A549 (cell line): ENCODE measurements at regions not wholly inside any gene's neighbourhood (a gene's known extent, or its start where the extent isn't known, plus 50 kb on each side); places are given as distances from the start of the nearest gene placed in this dataset.

Experiments
- ATAC-seq, 2 experiments: fragments of 200-7000 bp in 1 of 2; fragments of >200 bp in 1 of 2; cut with Nextera tagmentation in 1 of 2; cut with Tn5 transposase in 1 of 2; 3 replicates each; pipeline versions ENCODE4 v1.8.0 to v1.9.1; 2018 to 2020; ENCODE audit warnings: mild to moderate bottlenecking in 1 of 2, moderate library complexity in 1 of 2
- CTCF ChIA-PET: fragments of 300-600 bp; sonication (Branson Sonifier 250); formaldehyde crosslinking; extraction: SDS; loops from one replicate; lab custom pipeline; 2021; ENCODE audit warnings: antibody characterized with exemption, inconsistent platforms; lab: Yijun Ruan, JAX
- POLR2A ChIA-PET: fragments of 350-600 bp; formaldehyde crosslinking; extraction: SDS; loops from one replicate; lab custom pipeline; 2021; ENCODE audit warnings: antibody characterized with exemption, inconsistent platforms; lab: Yijun Ruan, JAX
- DNase-seq, 2 experiments: peaks; one replicate each; pipeline versions ENCODE4 v3.0.0 to v3.0.0-alpha.2; 2011 to 2016; ENCODE audit warnings: low read depth in 1 of 2, low spot score in 1 of 2
- FAIRE-seq: peaks from 2 replicates; lab custom pipeline; 2011; peaks lifted over from hg19 to GRCh38; lab: Jason Lieb, UNC
- H3K27ac ChIP-seq, 2 experiments: fragments of >200 bp; sonication (Bioruptor Twin); formaldehyde crosslinking; 3 replicates each; pipeline ENCODE4 v1.5.1; 2016 to 2017
- H3K4me1 ChIP-seq: fragments of >200 bp; sonication (Bioruptor Twin); formaldehyde crosslinking; 3 replicates; pipeline ENCODE4 v1.6.1; 2016
- H3K4me2 ChIP-seq: fragments of >200 bp; sonication (Bioruptor Twin); formaldehyde crosslinking; 3 replicates; pipeline ENCODE4 v1.6.1; 2016
- H3K4me3 ChIP-seq: fragments of >200 bp; sonication (Bioruptor Twin); formaldehyde crosslinking; 3 replicates; pipeline ENCODE4 v1.5.1; 2016
- H3K9me3 ChIP-seq: fragments of >200 bp; sonication (Bioruptor Twin); formaldehyde crosslinking; 3 replicates; pipeline ENCODE4 v1.6.1; 2016
- BHLHE40 ChIP-seq: IDR thresholded peaks from 2 replicates; pipeline ENCODE4 v1.6.1; 2012; ENCODE audit warnings: low read depth, low read length, inconsistent platforms
- CBX2 ChIP-seq: fragments of 200-600 bp; sonication (generic); IDR thresholded peaks from 2 replicates; pipeline ENCODE4 v1.6.1; 2016; ENCODE audit warnings: low read depth, mild to moderate bottlenecking, borderline replicate concordance
- CEBPB ChIP-seq, 2 experiments: fragments of >200 bp in 1 of 2; sonication (Bioruptor Twin) in 1 of 2; formaldehyde crosslinking in 1 of 2; IDR thresholded peaks; 2 replicates each; pipeline ENCODE4 v1.6.1; 2012 to 2016
- CHD4 ChIP-seq: fragments of 200-600 bp; sonication (generic); IDR thresholded peaks from 2 replicates; pipeline ENCODE4 v1.6.1; 2016; ENCODE audit warnings: antibody characterized with exemption, mild to moderate bottlenecking, borderline replicate concordance
- EHF ChIP-seq: fragments of 250-450 bp; sonication (Bioruptor Pico); IDR thresholded peaks from 2 replicates; pipeline ENCODE4 v1.5.0; 2020; ENCODE audit warnings: mild to moderate bottlenecking
- EHMT2 ChIP-seq: fragments of 200-600 bp; sonication (generic); IDR thresholded peaks from 2 replicates; pipeline ENCODE4 v1.6.1; 2016; ENCODE audit warnings: antibody characterized with exemption, low read depth, mild to moderate bottlenecking, moderate library complexity
- ESRRA ChIP-seq: fragments of 150-350 bp; IDR thresholded peaks from 2 replicates; pipeline ENCODE4 v1.6.1; 2014; ENCODE audit warnings: mild to moderate bottlenecking, low read length, borderline replicate concordance
- HEYL ChIP-seq: fragments of 250-450 bp; sonication (Bioruptor Pico); IDR thresholded peaks from 2 replicates; pipeline ENCODE4 v1.8.0; 2021; ENCODE audit warnings: mild to moderate bottlenecking, moderate library complexity
- HOXA7 ChIP-seq: fragments of 250-450 bp; sonication (Bioruptor Pico); IDR thresholded peaks from 2 replicates; pipeline ENCODE4 v1.5.0; 2020; ENCODE audit warnings: mild to moderate bottlenecking, moderate library complexity
- NFE2L2 ChIP-seq: fragments of 150-350 bp; conservative IDR thresholded peaks from 2 replicates; pipeline ENCODE4 v1.6.1; 2014; ENCODE audit warnings: low read length
- POLR2A ChIP-seq: IDR thresholded peaks from 2 replicates; pipeline ENCODE4 v1.6.1; 2012; ENCODE audit warnings: mild to moderate bottlenecking, low read length
- POLR2AphosphoS2 ChIP-seq: conservative IDR thresholded peaks from 2 replicates; pipeline ENCODE4 v1.6.1; 2012; ENCODE audit warnings: low read length, improper control_type of control experiment, inconsistent platforms
- RAD21 ChIP-seq, 2 experiments: fragments of >200 bp in 1 of 2; sonication (Bioruptor Twin) in 1 of 2; formaldehyde crosslinking in 1 of 2; IDR thresholded peaks in 1 of 2; conservative IDR thresholded peaks in 1 of 2; 2 replicates in 1 of 2; 3 replicates in 1 of 2; pipeline ENCODE4 v1.6.1; 2012 to 2018; ENCODE audit warnings: inconsistent platforms in 1 of 2
- RCOR1 ChIP-seq: fragments of 150-350 bp; IDR thresholded peaks from 2 replicates; pipeline ENCODE4 v1.6.1; 2014; ENCODE audit warnings: antibody characterized with exemption, low read length, low read depth
- SMC3 ChIP-seq: fragments of >200 bp; sonication (Bioruptor Twin); formaldehyde crosslinking; IDR thresholded peaks from 3 replicates; pipeline ENCODE4 v1.6.1; 2018; ENCODE audit warnings: inconsistent platforms
- ZFP36 ChIP-seq: fragments of 450-650 bp; IDR thresholded peaks from 2 replicates; pipeline ENCODE4 v1.6.1; 2014; ENCODE audit warnings: borderline replicate concordance; ENCODE audit not compliant: partially characterized antibody
- ZNF302 ChIP-seq: fragments of 250-450 bp; sonication (Bioruptor Pico); IDR thresholded peaks from 2 replicates; pipeline ENCODE4 v1.9.0; 2021; ENCODE audit warnings: inconsistent platforms, mild to moderate bottlenecking, moderate library complexity
- ZSCAN20 ChIP-seq: fragments of 250-450 bp; sonication (Bioruptor Pico); IDR thresholded peaks from 2 replicates; pipeline ENCODE4 v1.8.0; 2022; ENCODE audit warnings: mild to moderate bottlenecking, moderate library complexity
- WGBS: methylation state at CpG from one replicate; pipeline ENCODE4 v1.1.6; 2017; ENCODE audit errors: missing lambda C conversion rate; 5-methylcytosine and 5-hydroxymethylcytosine counted together
- TF ChIP-seq, protein P1 (sequence below): IDR thresholded peaks from 2 replicates; pipeline ENCODE4 v1.6.1; 2012
- TF ChIP-seq, protein P2 (sequence below): fragments of 250-450 bp; sonication (Bioruptor Pico); IDR thresholded peaks from 2 replicates; pipeline ENCODE4 v1.5.0; 2020; ENCODE audit warnings: low read depth, mild to moderate bottlenecking, moderate library complexity
- TF ChIP-seq, protein P3 (sequence below): fragments of 450-650 bp; IDR thresholded peaks from 2 replicates; pipeline ENCODE4 v1.6.1; 2014; ENCODE audit warnings: antibody characterized with exemption

DNA sequence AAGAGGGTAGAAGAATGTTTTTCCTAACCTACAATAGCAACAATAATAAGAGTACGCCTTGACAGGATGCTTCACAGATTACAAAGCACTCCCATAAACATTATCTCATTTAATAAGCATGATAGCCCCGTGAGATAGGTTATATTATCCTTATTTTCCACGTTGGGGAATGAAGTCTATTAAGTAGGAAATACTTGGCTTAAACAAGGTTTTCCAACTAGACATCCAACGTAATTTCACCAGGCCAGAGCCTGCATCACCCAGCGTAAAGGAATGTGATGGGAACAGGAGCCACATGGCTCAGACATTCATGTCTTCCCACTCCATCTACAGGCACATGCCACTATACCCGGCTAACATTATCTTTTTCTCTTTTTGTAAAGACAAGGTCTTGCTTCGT lies 223.4 kb upstream of the AMIGO2 start:
- peaks cover 44% of the 10 kb centered on the region for H3K4me1 ChIP-seq
- 86% methylated on average over 7 of the region's 7 CpGs for WGBS
- FAIRE-seq (no peak), DNase-seq (no peak), ATAC-seq (no peak)
- ChIA-PET POLR2A (no interaction called here), CTCF (interaction anchor here (0.7 to 1.7 kb wide), 2 partner anchors 96 to 231 kb away, joined by 4 read pairs; no protein-coding TSS in a partner anchor)
- H3K9me3 ChIP-seq, result peaks cover 14% of the 10 kb centered on the region
- H3K4me3 ChIP-seq, result no peak overlapping the region
- H3K27ac ChIP-seq, result peak overlapping the region; percentile 66 to 86
- no peak for TF ChIP-seq RCOR1
- TF ChIP-seq, protein P1, sequence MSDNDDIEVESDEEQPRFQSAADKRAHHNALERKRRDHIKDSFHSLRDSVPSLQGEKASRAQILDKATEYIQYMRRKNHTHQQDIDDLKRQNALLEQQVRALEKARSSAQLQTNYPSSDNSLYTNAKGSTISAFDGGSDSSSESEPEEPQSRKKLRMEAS, result 0 out of 2 replicates have a peak, but pooled peaks have one; percentile 30
- H3K4me2 ChIP-seq, result no peak overlapping the region

DNA sequence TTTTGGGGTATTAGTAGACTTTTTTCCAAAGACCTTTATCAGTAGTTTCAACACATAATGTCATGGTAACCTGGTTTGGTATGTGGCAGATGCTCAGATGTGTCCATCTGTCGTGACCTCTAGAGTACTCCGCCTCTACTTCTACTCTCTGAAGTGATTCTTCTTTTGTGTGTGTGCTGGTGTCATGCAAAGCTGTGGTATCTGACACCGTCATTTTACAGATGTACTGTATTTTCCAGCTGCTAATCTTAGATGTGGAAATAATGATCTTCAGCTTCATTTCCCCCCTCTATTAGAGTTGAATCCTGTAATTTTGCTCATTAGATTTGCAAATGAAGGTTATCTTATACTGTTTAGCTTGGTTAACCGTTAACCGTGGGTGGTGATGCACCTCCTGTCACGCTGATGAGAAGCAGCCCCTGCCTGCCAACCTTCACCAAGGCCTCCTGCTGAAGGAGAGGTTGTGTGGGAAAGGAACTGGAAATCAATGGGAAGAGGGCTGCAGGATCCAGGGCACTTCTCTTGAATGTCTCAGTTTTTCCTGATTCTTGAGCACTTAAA lies 222.4 kb upstream of the AMIGO2 start:
- peak; percentile 39 to 72; a peak in 4 of 6 replicates for ATAC-seq
- peaks cover 18% of the 10 kb centered on the region for H3K9me3 ChIP-seq
- peak overlapping the region; percentile 55 for H3K4me2 ChIP-seq
- ChIA-PET POLR2A (no interaction called here), CTCF (interaction anchor here (0.7 to 1.7 kb wide), 3 partner anchors 8 to 230 kb away, joined by 3 to 4 read pairs (median 4); no protein-coding TSS in a partner anchor)
- peaks cover 34% of the 10 kb centered on the region for H3K4me1 ChIP-seq
- TF ChIP-seq POLR2AphosphoS2 (no peak), ZNF302 (CRISPR knock-in tag) (no peak), EHMT2 (no peak), HOXA7 (no peak), NFE2L2 (no peak), RAD21 (conservative IDR thresholded peaks at IDR 0.05 in 1 of 2, IDR thresholded peaks at IDR 0.05 in 1 of 2) (no peak), HEYL (no peak), CEBPB (IDR thresholded peaks at IDR 0.05) (no peak), CBX2 (no peak), SMC3 (no peak), ZSCAN20 (CRISPR knock-in tag) (no peak; the same call in 1 of the 2 replicates), EHF (CRISPR knock-in tag) (no peak), POLR2A (no peak), ZFP36 (no peak), BHLHE40 (no peak), CHD4 (no peak)
- TF ChIP-seq, protein P2, sequence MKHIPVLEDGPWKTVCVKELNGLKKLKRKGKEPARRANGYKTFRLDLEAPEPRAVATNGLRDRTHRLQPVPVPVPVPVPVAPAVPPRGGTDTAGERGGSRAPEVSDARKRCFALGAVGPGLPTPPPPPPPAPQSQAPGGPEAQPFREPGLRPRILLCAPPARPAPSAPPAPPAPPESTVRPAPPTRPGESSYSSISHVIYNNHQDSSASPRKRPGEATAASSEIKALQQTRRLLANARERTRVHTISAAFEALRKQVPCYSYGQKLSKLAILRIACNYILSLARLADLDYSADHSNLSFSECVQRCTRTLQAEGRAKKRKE, result no peak
- TF ChIP-seq, protein P3, sequence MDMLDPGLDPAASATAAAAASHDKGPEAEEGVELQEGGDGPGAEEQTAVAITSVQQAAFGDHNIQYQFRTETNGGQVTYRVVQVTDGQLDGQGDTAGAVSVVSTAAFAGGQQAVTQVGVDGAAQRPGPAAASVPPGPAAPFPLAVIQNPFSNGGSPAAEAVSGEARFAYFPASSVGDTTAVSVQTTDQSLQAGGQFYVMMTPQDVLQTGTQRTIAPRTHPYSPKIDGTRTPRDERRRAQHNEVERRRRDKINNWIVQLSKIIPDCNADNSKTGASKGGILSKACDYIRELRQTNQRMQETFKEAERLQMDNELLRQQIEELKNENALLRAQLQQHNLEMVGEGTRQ, result no peak
- FAIRE-seq, result peak; percentile 36
- peak; percentile 54 to 55 for DNase-seq
- H3K4me3 ChIP-seq, result no peak overlapping the region
- WGBS, result 24% methylated on average over 6 of the region's 6 CpGs
- H3K27ac ChIP-seq, result peak overlapping the region; percentile 66 to 86

DNA sequence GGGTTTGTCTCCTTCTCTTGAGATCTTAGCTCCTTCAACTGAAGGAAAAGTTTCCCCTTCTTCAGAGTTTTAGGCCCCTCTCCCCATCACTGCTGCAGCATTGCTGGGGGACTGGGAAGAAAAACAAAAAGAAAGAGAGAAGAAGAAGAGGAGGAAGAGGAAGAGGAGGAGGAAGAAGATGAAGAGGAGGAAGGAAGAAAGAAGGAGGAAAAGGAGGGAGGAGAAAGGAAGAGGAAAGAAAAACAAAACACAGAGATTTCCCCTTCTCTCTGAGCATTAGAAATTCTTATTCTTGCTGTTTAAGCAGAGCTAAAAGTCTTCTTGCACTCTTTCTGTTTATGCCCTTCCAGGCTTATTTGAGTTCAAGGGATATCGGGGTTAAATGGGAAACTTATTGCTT lies 219.8 kb upstream of the AMIGO2 start:
- ChIA-PET POLR2A (no interaction called here), CTCF (no interaction called here)
- Histone ChIP-seq H3K4me3 (no peak overlapping the region), H3K4me2 (peak overlapping the region; percentile 2; the same call in 1 of the 3 replicates), H3K27ac (peak overlapping the region; percentile 37 to 60)
- DNase-seq, result no peak
- 9% methylated on average over 1 of the region's 1 CpG for WGBS
- TF ChIP-seq EHMT2 (no peak), ESRRA (no peak), POLR2AphosphoS2 (no peak), ZNF302 (CRISPR knock-in tag) (no peak), POLR2A (no peak)
- TF ChIP-seq, all 56 proteins: peak for 0
- Histone ChIP-seq H3K9me3 (peaks cover 23% of the 10 kb centered on the region; the same call in 2 of the 3 replicates), H3K4me1 (peaks cover 32% of the 10 kb centered on the region)
- ATAC-seq, result no peak
- FAIRE-seq, result no peak
